Transverse colon (tissue), 4 donors: ENCODE measurements at regions not wholly inside any gene's neighbourhood (a gene's known extent, or its start where the extent isn't known, plus 50 kb on each side); places are given as distances from the start of the nearest gene placed in this dataset.

ENCODE experiments used
- DNase-seq: peaks from one replicate; pipeline ENCODE4 v3.0.0-alpha.2; 2019
- H3K27ac ChIP-seq, 4 donors: fragments of 200-600 bp; sonication (generic); 2 replicates each; pipeline ENCODE4 v1.5.1; 2016 to 2018; ENCODE audit warnings: inconsistent platforms in 4 of 4
- H3K27me3 ChIP-seq: fragments of 200-600 bp; sonication (generic); 2 replicates; pipeline ENCODE4 v1.5.1; 2017; ENCODE audit warnings: inconsistent platforms
- H3K36me3 ChIP-seq, 4 donors: fragments of 200-600 bp; sonication (generic); 2 replicates each; pipeline ENCODE4 v1.5.1; 2017 to 2019; ENCODE audit warnings: inconsistent platforms in 4 of 4
- H3K4me1 ChIP-seq, 4 donors: fragments of 200-600 bp; sonication (generic); 2 replicates each; pipeline ENCODE4 v1.5.1; 2017 to 2020; ENCODE audit warnings: inconsistent platforms in 4 of 4
- H3K4me3 ChIP-seq, 4 donors: fragments of 200-600 bp; sonication (generic); 1 replicate in 1 of 4; 2 replicates in 3 of 4; pipeline versions ENCODE4 v1.5.1 to v1.6.1; 2017 to 2019; ENCODE audit warnings: inconsistent platforms in 4 of 4
- H3K9me3 ChIP-seq, 2 donors: fragments of 200-600 bp; sonication (generic); 2 replicates each; pipeline ENCODE4 v1.5.1; 2017 to 2019; ENCODE audit warnings: inconsistent platforms in 2 of 2
- CTCF ChIP-seq, 5 experiments: fragments of 200-600 bp in 3 of 5; fragments of 450-650 bp in 2 of 5; sonication (generic) in 3 of 5; IDR thresholded peaks; 1 replicate in 2 of 5; 2 replicates in 3 of 5; pipeline ENCODE4 v1.5.1; 2016 to 2017; ENCODE audit warnings: antibody characterized with exemption in 5 of 5, inconsistent platforms in 3 of 5, mild to moderate bottlenecking in 2 of 5, moderate library complexity in 1 of 5
- EP300 ChIP-seq: sonication (generic); formaldehyde crosslinking; IDR thresholded peaks from one replicate; pipeline ENCODE4 v1.6.1; 2017; ENCODE audit warnings: antibody characterized with exemption, low read depth
- POLR2A ChIP-seq: fragments of 450-650 bp; IDR thresholded peaks from one replicate; pipeline ENCODE4 v1.6.1; 2016; ENCODE audit warnings: antibody characterized with exemption, mild to moderate bottlenecking, moderate library complexity
- POLR2AphosphoS5 ChIP-seq, 3 donors: sonication (generic); formaldehyde crosslinking; IDR thresholded peaks; one replicate each; pipeline ENCODE4 v1.6.1; 2016; ENCODE audit warnings: antibody characterized with exemption in 3 of 3
- WGBS, 2 donors: methylation state at CpG; one replicate each; pipeline ENCODE4 v1.1.5; 2018; ENCODE audit warnings: low coverage in 1 of 2; 5-methylcytosine and 5-hydroxymethylcytosine counted together
- in situ Hi-C, 4 donors: fragments of 200-750 bp; cut with MboI; loops; one replicate each; pipeline versions ENCODE4 v1.15.0 to v1.15.1; 2017; ENCODE audit warnings: low sequenced_read_pairs in 3 of 4, low pct_ligation_motif_present in 1 of 4, low pct_unique_long_range_greater_than_20kb in 1 of 4
- intact Hi-C: fragments of 100-400 bp; cut with DNase I; formaldehyde crosslinking; loops from one replicate; pipeline ENCODE4 v1.15.1; 2023; ENCODE audit warnings: low total_unique reads

GRCh38 chr13:63323441-63323840 is 1907.8 kb upstream of the PCDH20 start:
- TF ChIP-seq EP300 (no peak), CTCF (IDR thresholded peaks at IDR 0.05) (no peak), POLR2A (no peak)
- H3K4me3 ChIP-seq: no peak overlapping the region
- no peaks in the 10 kb centered on the region for H3K27me3 ChIP-seq
- no peaks in the 10 kb centered on the region for H3K4me1 ChIP-seq
- H3K27ac ChIP-seq: no peak overlapping the region
- DNase-seq: no peak
- WGBS, 2 donors: 49 to 61% methylated on average over 2 of the region's 2 CpGs
- intact Hi-C loops (no loop called here), in situ Hi-C loops (no loop called here)
- no peaks in the 10 kb centered on the region for H3K36me3 ChIP-seq
- H3K9me3 ChIP-seq: no peaks in the 10 kb centered on the region

GRCh38 chr13:63311587-63311986 is 1895.9 kb upstream of the PCDH20 start:
- no peak for DNase-seq
- Histone ChIP-seq H3K36me3 (no peaks in the 10 kb centered on the region), H3K4me3 (no peak overlapping the region), H3K27ac (no peak overlapping the region), H3K4me1 (no peaks in the 10 kb centered on the region), H3K9me3 (no peaks in the 10 kb centered on the region), H3K27me3 (no peaks in the 10 kb centered on the region)
- 81 to 100% methylated on average over 1 of the region's 1 CpG for WGBS, 2 donors
- TF ChIP-seq POLR2AphosphoS5 (IDR thresholded peaks at IDR 0.05) (no peak), POLR2A (no peak), CTCF (IDR thresholded peaks at IDR 0.05) (no peak), EP300 (no peak)
- in situ Hi-C loops: no loop called here
- intact Hi-C loops: no loop called here

GRCh38 chr13:63308549-63309165 is 1893.0 kb upstream of the PCDH20 start:
- H3K27ac ChIP-seq: no peak overlapping the region
- no peaks in the 10 kb centered on the region for H3K27me3 ChIP-seq
- TF ChIP-seq POLR2A: no peak
- no peak for TF ChIP-seq CTCF (IDR thresholded peaks at IDR 0.05)
- no peak for TF ChIP-seq POLR2AphosphoS5 (IDR thresholded peaks at IDR 0.05)
- no peak for TF ChIP-seq EP300
- in situ Hi-C loops: no loop called here
- no peak for DNase-seq
- no peaks in the 10 kb centered on the region for H3K9me3 ChIP-seq
- WGBS, 2 donors: 59 to 69% methylated on average over 4 to 5 of the region's 5 CpGs
- no peaks in the 10 kb centered on the region for H3K4me1 ChIP-seq
- H3K4me3 ChIP-seq: no peak overlapping the region
- no peaks in the 10 kb centered on the region for H3K36me3 ChIP-seq
- intact Hi-C loops: no loop called here

GRCh38 chr13:63307228-63307627 is 1891.6 kb upstream of the PCDH20 start:
- in situ Hi-C loops: no loop called here
- Histone ChIP-seq H3K27me3 (no peaks in the 10 kb centered on the region), H3K4me3 (no peak overlapping the region), H3K27ac (no peak overlapping the region), H3K4me1 (no peaks in the 10 kb centered on the region), H3K36me3 (no peaks in the 10 kb centered on the region), H3K9me3 (no peaks in the 10 kb centered on the region)
- DNase-seq: no peak
- TF ChIP-seq CTCF (IDR thresholded peaks at IDR 0.05) (no peak), POLR2A (no peak), POLR2AphosphoS5 (IDR thresholded peaks at IDR 0.05) (no peak), EP300 (no peak)
- 24 to 34% methylated on average over 3 of the region's 3 CpGs for WGBS, 2 donors
- intact Hi-C loops: no loop called here
